ENCODE measurements at regions not wholly inside any gene's neighbourhood (a gene's known extent, or its start where the extent isn't known, plus 50 kb on each side); places are given as distances from the start of the nearest gene placed in this dataset.

DNA sequence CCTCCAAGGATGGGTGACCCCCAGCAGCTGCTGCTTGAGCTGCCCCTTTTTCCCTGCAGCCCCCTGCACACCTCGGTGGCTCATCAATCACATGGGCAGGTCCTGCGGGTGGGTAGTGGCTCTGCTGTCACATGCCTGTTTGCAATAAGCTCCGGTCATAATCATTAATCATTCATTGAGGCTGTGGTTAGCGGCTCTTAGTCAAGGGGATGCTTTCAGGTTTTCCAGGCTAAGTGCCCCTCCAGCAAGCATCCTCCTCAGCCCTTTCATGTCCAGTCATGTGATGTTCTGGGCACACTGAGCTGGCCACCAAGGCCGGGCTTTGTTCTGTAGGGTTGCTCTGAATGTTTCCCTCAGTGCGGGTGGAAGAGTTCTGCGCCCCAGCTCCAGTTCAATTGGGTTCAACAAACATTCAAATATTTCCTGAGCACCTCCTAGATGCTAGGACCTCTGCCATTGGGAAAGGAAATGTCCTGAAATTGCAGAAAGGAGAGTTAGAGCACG lies 96.4 kb upstream of the LDAH start:
- no TSS peak for BruUV-seq (replicated peaks)
- RAD21 ChIA-PET (ENCODE audit: low non-redundant PET in 1 of 2, low total read pairs in 2 of 2, uncharacterized antibody in 2 of 2, unreplicated experiment in 2 of 2) = no interaction called here
- CTCF ChIA-PET = no interaction called here
- no peaks in the 10 kb centered on the region for H3K36me3 ChIP-seq (ENCODE audit: control insufficient read depth in 1 of 2, insufficient read depth in 2 of 2, low read length in 2 of 2)
- ATAC-seq (no peak), DNase-seq (ENCODE audit: low read depth, low spot score) (no peak)
- no peak overlapping the region for H3K27ac ChIP-seq (ENCODE audit: low read depth, low read length)
- TF ChIP-seq JUND (IDR thresholded peaks at IDR 0.05) (no peak), EGR1 (IDR thresholded peaks at IDR 0.05; ENCODE audit: low read depth) (no peak), SIN3A (IDR thresholded peaks at IDR 0.05; ENCODE audit: low read depth) (no peak), POLR2AphosphoS5 (IDR thresholded peaks at IDR 0.05; ENCODE audit: low read depth, low read length) (no peak), EZH2 (IDR thresholded peaks at IDR 0.05) (no peak)
- no peaks in the 10 kb centered on the region for H3K9me3 ChIP-seq (ENCODE audit: control insufficient read depth in 1 of 2, insufficient read depth in 1 of 2, low read depth in 1 of 2, low read length in 2 of 2)
- intact Hi-C loops (cut with micrococcal nuclease) = no loop called here
- H3K4me1 ChIP-seq (ENCODE audit: control insufficient read depth in 1 of 2, insufficient read depth in 2 of 2, low read length in 2 of 2) = no peaks in the 10 kb centered on the region
- H3K9me2 ChIP-seq (ENCODE audit: insufficient read depth) = no peaks in the 10 kb centered on the region
- H3K9ac ChIP-seq (ENCODE audit: low read length) = no peak overlapping the region
- H4K20me1 ChIP-seq (ENCODE audit: insufficient read depth) = no peaks in the 10 kb centered on the region
- POLR2A ChIA-PET = no interaction called here
- H3K27me3 ChIP-seq (ENCODE audit: insufficient read depth, low read length) = peaks cover 54% of the 10 kb centered on the region
- no peak overlapping the region for H2AFZ ChIP-seq (ENCODE audit: low read depth, low read length, poor library complexity, severe bottlenecking)
- no peak overlapping the region for H3K4me2 ChIP-seq (ENCODE audit: low read length)
- H3K4me3 ChIP-seq (replicated peaks in 1 of 2; ENCODE audit: low read depth in 1 of 2, low read length in 2 of 2) = no peak overlapping the region
- no peaks in the 10 kb centered on the region for H3K79me2 ChIP-seq (ENCODE audit: insufficient read depth, low read length)

GRCh38 chr2:20917719-20918572 lies 95.0 kb upstream of the LDAH start:
- H3K9me3 ChIP-seq (ENCODE audit: control insufficient read depth in 1 of 2, insufficient read depth in 1 of 2, low read depth in 1 of 2, low read length in 2 of 2) = no peaks in the 10 kb centered on the region
- no peaks in the 10 kb centered on the region for H3K79me2 ChIP-seq (ENCODE audit: insufficient read depth, low read length)
- no peaks in the 10 kb centered on the region for H3K9me2 ChIP-seq (ENCODE audit: insufficient read depth)
- ATAC-seq = no peak
- CTCF ChIA-PET = no interaction called here
- no peak overlapping the region for H2AFZ ChIP-seq (ENCODE audit: low read depth, low read length, poor library complexity, severe bottlenecking)
- no peaks in the 10 kb centered on the region for H3K36me3 ChIP-seq (ENCODE audit: control insufficient read depth in 1 of 2, insufficient read depth in 2 of 2, low read length in 2 of 2)
- no peak overlapping the region for H3K27ac ChIP-seq (ENCODE audit: low read depth, low read length)
- DNase-seq (ENCODE audit: low read depth, low spot score) = no peak
- no TSS peak for BruUV-seq (replicated peaks)
- intact Hi-C loops (cut with micrococcal nuclease) = no loop called here
- RAD21 ChIA-PET (ENCODE audit: low non-redundant PET in 1 of 2, low total read pairs in 2 of 2, uncharacterized antibody in 2 of 2, unreplicated experiment in 2 of 2) = no interaction called here
- no peak overlapping the region for H3K9ac ChIP-seq (ENCODE audit: low read length)
- no peak overlapping the region for H3K4me2 ChIP-seq (ENCODE audit: low read length)
- TF ChIP-seq POLR2AphosphoS5 (IDR thresholded peaks at IDR 0.05; ENCODE audit: low read depth, low read length) (no peak), SP1 (IDR thresholded peaks at IDR 0.05; ENCODE audit: low read depth) (no peak), JUND (IDR thresholded peaks at IDR 0.05) (no peak), CBX3 (IDR thresholded peaks at IDR 0.05; ENCODE audit: low read depth) (no peak), SRF (IDR thresholded peaks at IDR 0.05; ENCODE audit: low read depth) (no peak), SIN3A (IDR thresholded peaks at IDR 0.05; ENCODE audit: low read depth) (no peak), ZFX (IDR thresholded peaks at IDR 0.05) (no peak), ATF3 (IDR thresholded peaks at IDR 0.05) (no peak), TCF7L2 (IDR thresholded peaks at IDR 0.05; ENCODE audit: borderline replicate concordance, extremely low read depth, insufficient read depth, insufficient read length) (no peak), YY1 (IDR thresholded peaks at IDR 0.05; ENCODE audit: extremely low read depth, insufficient replicate concordance, low read depth, low read length) (no peak), MAX (IDR thresholded peaks at IDR 0.05) (no peak), ZBTB33 (IDR thresholded peaks at IDR 0.05; ENCODE audit: extremely low read depth, insufficient replicate concordance, low read length) (no peak), EGR1 (IDR thresholded peaks at IDR 0.05; ENCODE audit: low read depth) (no peak), ZNF274 (IDR thresholded peaks at IDR 0.05; ENCODE audit: low read depth, low read length) (no peak)
- H3K4me1 ChIP-seq (ENCODE audit: control insufficient read depth in 1 of 2, insufficient read depth in 2 of 2, low read length in 2 of 2) = no peaks in the 10 kb centered on the region
- peaks cover 56% of the 10 kb centered on the region for H3K27me3 ChIP-seq (ENCODE audit: insufficient read depth, low read length)
- H4K20me1 ChIP-seq (ENCODE audit: insufficient read depth) = no peaks in the 10 kb centered on the region
- no peak overlapping the region for H3K4me3 ChIP-seq (replicated peaks in 1 of 2; ENCODE audit: low read depth in 1 of 2, low read length in 2 of 2)
- POLR2A ChIA-PET = no interaction called here
